Hepatocyte (in vitro differentiated cells): ENCODE measurements at regions not wholly inside any gene's neighbourhood (a gene's known extent, or its start where the extent isn't known, plus 50 kb on each side); places are given as distances from the start of the nearest gene placed in this dataset.
"Not testable (repeated sequence)": the region's sequence is repeated elsewhere in the genome, so short reads cannot be mapped to it uniquely, and the experiment has no call there.

Source experiments
- DNase-seq: peaks from one replicate; pipeline ENCODE4 v3.0.0-alpha.2; 2016; ENCODE audit warnings: low spot score
- H2AFZ ChIP-seq: fragments of 200-600 bp; sonication (generic); 2 replicates; pipeline ENCODE4 v1.6.0; 2016; ENCODE audit warnings: antibody characterized with exemption, mild to moderate bottlenecking
- H3K27ac ChIP-seq: fragments of 200-600 bp; sonication (generic); 2 replicates; pipeline ENCODE4 v1.5.1; 2016; ENCODE audit warnings: mild to moderate bottlenecking
- H3K27me3 ChIP-seq: fragments of 200-600 bp; sonication (generic); 2 replicates; pipeline ENCODE4 v1.6.1; 2016
- H3K36me3 ChIP-seq: fragments of 200-600 bp; sonication (generic); replicated peaks from 2 replicates; pipeline ENCODE4 v1.5.1; 2016; ENCODE audit warnings: low read depth; ENCODE audit not compliant: insufficient read depth
- H3K4me1 ChIP-seq: fragments of 200-600 bp; sonication (generic); 2 replicates; pipeline ENCODE4 v1.5.1; 2016; ENCODE audit warnings: mild to moderate bottlenecking, moderate library complexity; ENCODE audit not compliant: insufficient read depth
- H3K4me2 ChIP-seq: fragments of 200-600 bp; sonication (generic); 2 replicates; pipeline ENCODE4 v1.6.0; 2016
- H3K4me3 ChIP-seq: fragments of 200-600 bp; sonication (generic); 2 replicates; pipeline ENCODE4 v1.5.1; 2016; ENCODE audit warnings: mild to moderate bottlenecking
- H3K79me2 ChIP-seq: fragments of 200-600 bp; sonication (generic); 2 replicates; pipeline ENCODE4 v1.6.0; 2017; ENCODE audit warnings: mild to moderate bottlenecking
- H3K9me2 ChIP-seq: fragments of 200-600 bp; sonication (generic); replicated peaks from 2 replicates; pipeline ENCODE4 v1.6.0; 2017; ENCODE audit warnings: mild to moderate bottlenecking; ENCODE audit not compliant: insufficient read depth
- H3K9me3 ChIP-seq: fragments of 200-600 bp; sonication (generic); 2 replicates; pipeline ENCODE4 v1.5.1; 2016; ENCODE audit warnings: low read depth, mild to moderate bottlenecking
- H4K20me1 ChIP-seq: fragments of 200-600 bp; sonication (generic); 2 replicates; pipeline ENCODE4 v1.6.0; 2016; ENCODE audit warnings: mild to moderate bottlenecking; ENCODE audit not compliant: insufficient read depth, poor library complexity, severe bottlenecking
- EZH2 ChIP-seq: fragments of 200-600 bp; sonication (generic); IDR thresholded peaks from 2 replicates; pipeline ENCODE4 v1.6.1; 2016; ENCODE audit warnings: antibody characterized with exemption, mild to moderate bottlenecking, borderline replicate concordance
- EZH2phosphoT487 ChIP-seq: fragments of 200-600 bp; sonication (generic); IDR thresholded peaks from one replicate; pipeline ENCODE4 v1.6.1; 2018; ENCODE audit warnings: antibody characterized with exemption, mild to moderate bottlenecking, low read depth, moderate library complexity; ENCODE audit not compliant: unreplicated experiment, severe bottlenecking
- WGBS: methylation state at CpG from one replicate; pipeline ENCODE4 v1.1.6; 2016; ENCODE audit warnings: low lambda C conversion rate; ENCODE audit errors: missing lambda C conversion rate; 5-methylcytosine and 5-hydroxymethylcytosine counted together
- TF ChIP-seq, protein P1 (sequence below): fragments of 200-600 bp; sonication (generic); IDR thresholded peaks from 2 replicates; pipeline ENCODE4 v1.5.1; 2016; ENCODE audit warnings: antibody characterized with exemption, mild to moderate bottlenecking; ENCODE audit not compliant: poor library complexity

DNA sequence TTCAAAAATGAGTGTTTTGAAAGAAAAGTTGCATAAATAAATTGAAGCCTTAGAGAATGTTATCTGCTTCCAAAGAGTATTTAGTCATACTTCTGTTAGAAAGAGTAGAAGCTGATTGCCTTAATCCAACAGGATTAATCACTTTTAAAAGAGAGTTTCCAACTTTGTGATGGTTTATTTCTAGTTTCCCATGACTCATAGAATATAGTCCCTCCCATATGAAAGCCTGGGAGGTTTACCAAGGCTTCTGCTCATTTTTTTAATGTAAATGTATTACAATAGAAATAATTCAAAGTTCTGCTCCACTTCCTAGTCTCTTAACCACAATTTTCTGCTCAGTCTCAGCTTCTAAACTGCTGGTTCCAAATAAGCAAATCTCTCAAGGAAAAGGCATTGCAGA, 118.0 kb upstream of the IRAK1BP1 start:
- H3K4me2 ChIP-seq: no peak overlapping the region

DNA sequence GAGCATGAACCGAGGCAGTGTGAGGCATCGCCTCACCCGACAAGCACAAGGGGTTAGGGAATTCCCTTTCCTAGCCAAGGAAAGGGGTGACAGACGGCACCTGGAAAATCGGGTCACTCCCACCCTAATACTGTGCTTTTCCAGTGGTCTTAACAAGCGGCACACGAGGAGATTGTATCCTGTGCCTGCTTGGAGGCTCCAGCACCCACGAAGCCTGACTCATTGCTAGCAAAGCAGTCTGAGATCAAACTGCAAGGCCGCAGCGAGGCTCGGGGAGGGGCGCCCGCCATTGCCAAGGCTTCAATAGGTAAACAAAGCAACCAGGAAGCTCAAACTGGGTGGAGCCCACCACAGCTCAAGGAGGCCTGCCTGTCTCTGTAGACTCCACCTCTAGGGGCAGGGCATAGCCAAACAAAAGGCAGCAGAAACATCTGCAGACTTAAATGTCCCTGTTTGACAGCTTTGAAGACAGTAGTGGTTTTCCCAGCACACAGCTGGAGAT, 109.0 kb upstream of the IRAK1BP1 start:
- H3K4me1 ChIP-seq, H3K4me3 ChIP-seq, H3K36me3 ChIP-seq, DNase-seq, H4K20me1 ChIP-seq, H3K4me2 ChIP-seq, H3K9me2 ChIP-seq, H2AFZ ChIP-seq, H3K79me2 ChIP-seq, H3K27me3 ChIP-seq, H3K27ac ChIP-seq, H3K9me3 ChIP-seq: not testable (repeated sequence)
- WGBS: 92% methylated on average over 13 of the region's 13 CpGs

More for the DNA sequence above, 118.0 kb upstream of the IRAK1BP1 start:
- Histone ChIP-seq H3K27me3 (no peaks in the 10 kb centered on the region), H3K9me3 (peaks cover 9% of the 10 kb centered on the region), H4K20me1 (no peaks in the 10 kb centered on the region), H2AFZ (no peak overlapping the region), H3K36me3 (no peaks in the 10 kb centered on the region), H3K9me2 (no peaks in the 10 kb centered on the region), H3K4me1 (no peaks in the 10 kb centered on the region), H3K27ac (no peak overlapping the region), H3K4me3 (no peak overlapping the region), H3K79me2 (no peaks in the 10 kb centered on the region)
- no peak for DNase-seq
- TF ChIP-seq EZH2phosphoT487: no peak
- TF ChIP-seq, protein P1, sequence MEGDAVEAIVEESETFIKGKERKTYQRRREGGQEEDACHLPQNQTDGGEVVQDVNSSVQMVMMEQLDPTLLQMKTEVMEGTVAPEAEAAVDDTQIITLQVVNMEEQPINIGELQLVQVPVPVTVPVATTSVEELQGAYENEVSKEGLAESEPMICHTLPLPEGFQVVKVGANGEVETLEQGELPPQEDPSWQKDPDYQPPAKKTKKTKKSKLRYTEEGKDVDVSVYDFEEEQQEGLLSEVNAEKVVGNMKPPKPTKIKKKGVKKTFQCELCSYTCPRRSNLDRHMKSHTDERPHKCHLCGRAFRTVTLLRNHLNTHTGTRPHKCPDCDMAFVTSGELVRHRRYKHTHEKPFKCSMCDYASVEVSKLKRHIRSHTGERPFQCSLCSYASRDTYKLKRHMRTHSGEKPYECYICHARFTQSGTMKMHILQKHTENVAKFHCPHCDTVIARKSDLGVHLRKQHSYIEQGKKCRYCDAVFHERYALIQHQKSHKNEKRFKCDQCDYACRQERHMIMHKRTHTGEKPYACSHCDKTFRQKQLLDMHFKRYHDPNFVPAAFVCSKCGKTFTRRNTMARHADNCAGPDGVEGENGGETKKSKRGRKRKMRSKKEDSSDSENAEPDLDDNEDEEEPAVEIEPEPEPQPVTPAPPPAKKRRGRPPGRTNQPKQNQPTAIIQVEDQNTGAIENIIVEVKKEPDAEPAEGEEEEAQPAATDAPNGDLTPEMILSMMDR: no peak
- no peak for TF ChIP-seq EZH2

DNA sequence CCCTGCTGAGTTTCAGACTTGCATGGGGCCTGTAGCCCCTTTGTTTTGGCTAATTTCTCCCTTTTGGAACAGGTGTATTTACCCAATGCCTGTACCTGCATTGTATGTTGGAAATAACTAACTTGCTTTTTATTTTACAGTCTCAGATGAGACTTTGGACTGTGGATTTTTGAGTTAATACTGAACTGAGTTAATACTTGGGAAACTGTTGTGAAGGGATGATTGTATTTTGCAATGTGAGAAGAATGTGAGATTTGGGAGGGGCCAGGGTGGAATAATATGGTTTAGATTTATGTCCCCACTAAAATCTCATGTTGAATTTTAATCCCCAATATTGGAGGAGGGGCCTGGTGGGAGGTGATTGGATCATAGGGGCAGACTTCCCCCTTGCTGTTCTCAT, 99.1 kb upstream of the IRAK1BP1 start:
- Histone ChIP-seq H3K4me2 (no peak overlapping the region), H3K27ac (peak overlapping the region; percentile 56), H3K9me3 (no peaks in the 10 kb centered on the region), H3K79me2 (no peaks in the 10 kb centered on the region), H3K9me2 (no peaks in the 10 kb centered on the region), H3K4me1 (no peaks in the 10 kb centered on the region), H3K27me3 (no peaks in the 10 kb centered on the region), H4K20me1 (no peaks in the 10 kb centered on the region), H3K4me3 (no peak overlapping the region), H2AFZ (no peak overlapping the region), H3K36me3 (no peaks in the 10 kb centered on the region)
- DNase-seq: no peak
- TF ChIP-seq EZH2: no peak
- no peak for TF ChIP-seq EZH2phosphoT487
- TF ChIP-seq, protein P1: no peak

DNA sequence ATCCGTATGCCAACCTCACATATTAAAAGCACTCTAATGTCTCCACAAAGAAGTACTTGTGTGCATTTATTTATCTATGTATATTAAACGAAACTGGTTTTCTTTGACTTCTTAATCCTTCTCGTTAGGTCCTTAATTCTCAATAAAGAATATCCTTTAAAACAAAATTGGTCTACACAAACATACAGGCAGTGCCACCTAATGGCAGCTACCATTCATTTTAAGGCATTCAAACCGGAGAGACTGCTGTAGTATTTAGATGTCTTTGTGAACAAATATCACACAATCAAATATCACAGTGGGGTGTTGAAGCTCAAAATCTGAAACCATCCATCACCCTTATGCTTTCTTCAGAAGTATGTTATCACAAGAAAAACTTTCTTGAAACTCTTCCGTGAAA, 96.6 kb upstream of the IRAK1BP1 start:
- Histone ChIP-seq H3K9me2 (no peaks in the 10 kb centered on the region), H3K27ac (no peak overlapping the region), H3K36me3 (no peaks in the 10 kb centered on the region), H3K27me3 (no peaks in the 10 kb centered on the region), H3K4me3 (no peak overlapping the region), H3K9me3 (no peaks in the 10 kb centered on the region), H3K4me1 (no peaks in the 10 kb centered on the region), H3K79me2 (no peaks in the 10 kb centered on the region), H3K4me2 (no peak overlapping the region), H4K20me1 (no peaks in the 10 kb centered on the region), H2AFZ (no peak overlapping the region)
- DNase-seq: no peak
- 69% methylated on average over 5 of the region's 5 CpGs for WGBS
- TF ChIP-seq, protein P1: no peak
- TF ChIP-seq EZH2phosphoT487 (no peak), EZH2 (no peak)
